ENCODE measurements at regions not wholly inside any gene's neighbourhood (a gene's known extent, or its start where the extent isn't known, plus 50 kb on each side); places are given as distances from the start of the nearest gene placed in this dataset.

DNA sequence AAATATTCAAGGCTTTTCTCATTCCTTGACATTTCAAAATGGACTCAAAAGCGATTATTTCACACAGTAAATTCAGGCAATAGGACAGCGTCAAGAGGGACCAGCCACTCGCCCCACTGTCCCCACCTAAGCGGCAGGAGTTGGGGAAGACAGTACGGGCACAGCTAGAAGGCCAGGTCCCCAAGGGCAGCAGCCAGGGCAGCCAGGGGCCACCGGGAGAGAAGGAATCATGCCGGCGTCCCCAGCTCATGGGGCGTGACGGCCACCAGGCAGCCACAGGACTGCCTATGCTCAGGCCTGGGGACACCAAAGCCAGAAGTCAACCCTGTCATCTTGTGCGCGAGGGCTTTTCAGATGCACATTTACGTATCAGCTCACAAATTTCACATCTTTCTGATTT is 225.7 kb upstream of the PPP2R2D start:
- no peaks in the 10 kb centered on the region for H3K27me3 ChIP-seq
- no peaks in the 10 kb centered on the region for H3K9me2 ChIP-seq (replicated peaks; ENCODE audit: insufficient read depth)
- no peak overlapping the region for H2AFZ ChIP-seq
- H3K4me1 ChIP-seq (ENCODE audit: insufficient read depth): no peaks in the 10 kb centered on the region
- no peaks in the 10 kb centered on the region for H3K79me2 ChIP-seq
- TF ChIP-seq EZH2 (IDR thresholded peaks at IDR 0.05; ENCODE audit: borderline replicate concordance) (no peak), EZH2phosphoT487 (IDR thresholded peaks at IDR 0.05; ENCODE audit: low read depth, severe bottlenecking, unreplicated experiment) (no peak)
- TF ChIP-seq, protein P1, sequence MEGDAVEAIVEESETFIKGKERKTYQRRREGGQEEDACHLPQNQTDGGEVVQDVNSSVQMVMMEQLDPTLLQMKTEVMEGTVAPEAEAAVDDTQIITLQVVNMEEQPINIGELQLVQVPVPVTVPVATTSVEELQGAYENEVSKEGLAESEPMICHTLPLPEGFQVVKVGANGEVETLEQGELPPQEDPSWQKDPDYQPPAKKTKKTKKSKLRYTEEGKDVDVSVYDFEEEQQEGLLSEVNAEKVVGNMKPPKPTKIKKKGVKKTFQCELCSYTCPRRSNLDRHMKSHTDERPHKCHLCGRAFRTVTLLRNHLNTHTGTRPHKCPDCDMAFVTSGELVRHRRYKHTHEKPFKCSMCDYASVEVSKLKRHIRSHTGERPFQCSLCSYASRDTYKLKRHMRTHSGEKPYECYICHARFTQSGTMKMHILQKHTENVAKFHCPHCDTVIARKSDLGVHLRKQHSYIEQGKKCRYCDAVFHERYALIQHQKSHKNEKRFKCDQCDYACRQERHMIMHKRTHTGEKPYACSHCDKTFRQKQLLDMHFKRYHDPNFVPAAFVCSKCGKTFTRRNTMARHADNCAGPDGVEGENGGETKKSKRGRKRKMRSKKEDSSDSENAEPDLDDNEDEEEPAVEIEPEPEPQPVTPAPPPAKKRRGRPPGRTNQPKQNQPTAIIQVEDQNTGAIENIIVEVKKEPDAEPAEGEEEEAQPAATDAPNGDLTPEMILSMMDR (IDR thresholded peaks at IDR 0.05; ENCODE audit: poor library complexity): no peak
- no peaks in the 10 kb centered on the region for H3K9me3 ChIP-seq (ENCODE audit: low read depth)
- H4K20me1 ChIP-seq (ENCODE audit: insufficient read depth, poor library complexity, severe bottlenecking): no peaks in the 10 kb centered on the region
- no peaks in the 10 kb centered on the region for H3K36me3 ChIP-seq (replicated peaks; ENCODE audit: insufficient read depth, low read depth)
- no peak overlapping the region for H3K4me2 ChIP-seq
- no peak for DNase-seq (ENCODE audit: low spot score)
- H3K27ac ChIP-seq: no peak overlapping the region
- H3K4me3 ChIP-seq: no peak overlapping the region
- WGBS (ENCODE audit: low lambda C conversion rate, missing lambda C conversion rate): 85% methylated on average over 13 of the region's 13 CpGs

DNA sequence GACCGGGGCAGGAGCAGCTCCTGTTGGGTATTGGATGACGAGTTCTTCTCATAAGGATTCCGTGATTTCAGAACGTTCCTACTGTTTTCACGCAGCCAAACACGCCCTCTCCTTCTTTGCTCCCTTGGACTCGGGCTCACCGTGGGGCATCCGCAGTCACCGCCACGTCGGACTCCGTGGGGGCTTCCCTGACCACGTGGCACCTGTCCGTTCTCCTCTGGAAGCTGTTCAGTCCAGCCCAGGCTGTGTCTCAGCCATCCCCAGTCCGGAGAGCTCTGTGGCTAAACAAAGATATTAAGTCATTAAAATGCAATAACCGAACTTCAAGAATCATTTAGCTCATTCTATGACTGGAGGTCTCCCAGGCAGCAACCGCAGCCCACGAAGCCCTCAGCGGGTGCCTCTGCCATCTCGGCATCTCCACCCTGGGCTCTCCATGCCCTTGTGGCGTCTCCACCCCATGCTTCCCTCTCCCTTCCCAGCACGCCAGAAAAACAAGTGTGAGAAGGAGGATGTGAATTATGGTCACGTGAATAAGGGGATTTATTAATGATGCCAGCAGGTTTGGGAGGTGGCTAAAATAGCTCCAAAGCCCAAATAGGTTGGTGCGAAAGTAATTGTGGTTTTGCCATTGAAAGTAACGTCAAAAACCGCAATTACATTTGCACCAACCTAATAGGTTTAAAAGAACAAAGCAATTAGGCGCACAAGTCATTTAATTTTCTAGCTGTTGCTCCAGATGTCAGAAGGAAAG is 224.6 kb upstream of the PPP2R2D start:
- Histone ChIP-seq H3K4me3 (no peak overlapping the region), H3K9me2 (replicated peaks; ENCODE audit: insufficient read depth) (no peaks in the 10 kb centered on the region), H3K9me3 (ENCODE audit: low read depth) (no peaks in the 10 kb centered on the region), H3K4me1 (ENCODE audit: insufficient read depth) (no peaks in the 10 kb centered on the region), H3K27ac (no peak overlapping the region), H3K36me3 (replicated peaks; ENCODE audit: insufficient read depth, low read depth) (no peaks in the 10 kb centered on the region), H3K79me2 (no peaks in the 10 kb centered on the region), H3K27me3 (no peaks in the 10 kb centered on the region), H3K4me2 (no peak overlapping the region), H4K20me1 (ENCODE audit: insufficient read depth, poor library complexity, severe bottlenecking) (no peaks in the 10 kb centered on the region), H2AFZ (no peak overlapping the region)
- no peak for TF ChIP-seq EZH2 (IDR thresholded peaks at IDR 0.05; ENCODE audit: borderline replicate concordance)
- TF ChIP-seq, protein P1 (IDR thresholded peaks at IDR 0.05; ENCODE audit: poor library complexity): no peak
- WGBS (ENCODE audit: low lambda C conversion rate, missing lambda C conversion rate): 86% methylated on average over 28 of the region's 28 CpGs
- DNase-seq (ENCODE audit: low spot score): no peak

DNA sequence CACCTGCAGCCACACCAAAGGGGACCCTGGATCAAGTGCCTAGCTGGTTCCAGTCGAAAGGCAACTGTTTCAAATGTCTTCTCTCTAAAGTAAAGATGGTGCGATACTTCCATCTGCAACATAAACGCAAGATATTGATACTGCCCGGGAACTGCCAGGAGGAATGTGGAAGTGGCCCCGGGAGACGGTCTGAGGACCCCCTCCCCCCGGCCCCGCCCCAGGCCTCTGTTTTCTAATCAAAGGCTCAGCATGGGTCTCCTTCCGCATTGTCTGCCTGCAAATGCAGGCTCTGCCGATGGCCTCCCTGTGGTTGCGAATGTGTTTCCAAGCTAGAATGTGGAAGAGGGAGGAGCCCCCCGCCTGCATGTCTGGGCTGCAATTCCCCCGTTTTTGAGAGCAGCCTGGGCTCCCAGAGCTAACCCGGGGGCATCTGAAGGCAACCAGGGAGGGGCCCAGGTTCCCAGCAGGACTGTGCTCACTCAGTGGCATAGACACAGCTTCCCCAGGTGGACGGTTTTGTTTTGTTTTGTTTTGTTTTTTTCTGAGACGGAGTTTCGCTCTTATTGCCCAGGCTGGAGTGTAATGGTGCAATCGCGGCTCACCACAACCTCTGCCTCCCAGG is 223.9 kb upstream of the PPP2R2D start:
- Histone ChIP-seq H3K4me1 (ENCODE audit: insufficient read depth) (no peaks in the 10 kb centered on the region), H2AFZ (no peak overlapping the region), H3K4me2 (no peak overlapping the region), H3K4me3 (no peak overlapping the region), H3K79me2 (no peaks in the 10 kb centered on the region), H3K36me3 (replicated peaks; ENCODE audit: insufficient read depth, low read depth) (no peaks in the 10 kb centered on the region), H4K20me1 (ENCODE audit: insufficient read depth, poor library complexity, severe bottlenecking) (no peaks in the 10 kb centered on the region), H3K9me2 (replicated peaks; ENCODE audit: insufficient read depth) (no peaks in the 10 kb centered on the region), H3K9me3 (ENCODE audit: low read depth) (no peaks in the 10 kb centered on the region), H3K27ac (no peak overlapping the region), H3K27me3 (no peaks in the 10 kb centered on the region)
- WGBS (ENCODE audit: low lambda C conversion rate, missing lambda C conversion rate): 39% methylated on average over 16 of the region's 19 CpGs
- no peak for DNase-seq (ENCODE audit: low spot score)
- TF ChIP-seq EZH2phosphoT487 (IDR thresholded peaks at IDR 0.05; ENCODE audit: low read depth, severe bottlenecking, unreplicated experiment) (no peak), EZH2 (IDR thresholded peaks at IDR 0.05; ENCODE audit: borderline replicate concordance) (no peak)
- TF ChIP-seq, protein P1 (IDR thresholded peaks at IDR 0.05; ENCODE audit: poor library complexity): no peak
